PFSK-1 (cell line): ENCODE measurements at regions not wholly inside any gene's neighbourhood (a gene's known extent, or its start where the extent isn't known, plus 50 kb on each side); places are given as distances from the start of the nearest gene placed in this dataset.

Experiments used
- FOXP2 ChIP-seq: optimal IDR thresholded peaks from 2 replicates; pipeline ENCODE3; 2011; ENCODE audit warnings: borderline replicate concordance, control low read depth, inconsistent platforms; ENCODE audit not compliant: insufficient read depth; ENCODE audit errors: extremely low read length, extremely low read depth
- POLR2AphosphoS5 ChIP-seq: IDR thresholded peaks from 2 replicates; pipeline ENCODE4 v1.6.1; 2012; ENCODE audit warnings: low read depth, mild to moderate bottlenecking, control low read depth, low read length, moderate library complexity
- SIN3A ChIP-seq: IDR thresholded peaks from 2 replicates; pipeline ENCODE4 v1.6.1; 2012; ENCODE audit warnings: mild to moderate bottlenecking, low read length, moderate library complexity, borderline replicate concordance; ENCODE audit not compliant: insufficient read depth
- TAF1 ChIP-seq: IDR thresholded peaks from 2 replicates; pipeline ENCODE4 v1.6.1; 2012; ENCODE audit warnings: low read length, control low read depth, borderline replicate concordance; ENCODE audit not compliant: insufficient read depth
- TF ChIP-seq, protein P1 (sequence below), 2 experiments: IDR thresholded peaks; 2 replicates each; pipeline versions ENCODE4 v1.6.1 to v1.8.0; 2011 to 2012; ENCODE audit warnings: low read depth in 2 of 2, low read length in 2 of 2, control low read depth in 1 of 2, inconsistent platforms in 1 of 2, mild to moderate bottlenecking in 1 of 2, moderate library complexity in 1 of 2; ENCODE audit not compliant: insufficient read depth in 1 of 2

GRCh38 chr1:96116731-96117130 is 604.9 kb upstream of the PTBP2 start:
- TF ChIP-seq, protein P1, sequence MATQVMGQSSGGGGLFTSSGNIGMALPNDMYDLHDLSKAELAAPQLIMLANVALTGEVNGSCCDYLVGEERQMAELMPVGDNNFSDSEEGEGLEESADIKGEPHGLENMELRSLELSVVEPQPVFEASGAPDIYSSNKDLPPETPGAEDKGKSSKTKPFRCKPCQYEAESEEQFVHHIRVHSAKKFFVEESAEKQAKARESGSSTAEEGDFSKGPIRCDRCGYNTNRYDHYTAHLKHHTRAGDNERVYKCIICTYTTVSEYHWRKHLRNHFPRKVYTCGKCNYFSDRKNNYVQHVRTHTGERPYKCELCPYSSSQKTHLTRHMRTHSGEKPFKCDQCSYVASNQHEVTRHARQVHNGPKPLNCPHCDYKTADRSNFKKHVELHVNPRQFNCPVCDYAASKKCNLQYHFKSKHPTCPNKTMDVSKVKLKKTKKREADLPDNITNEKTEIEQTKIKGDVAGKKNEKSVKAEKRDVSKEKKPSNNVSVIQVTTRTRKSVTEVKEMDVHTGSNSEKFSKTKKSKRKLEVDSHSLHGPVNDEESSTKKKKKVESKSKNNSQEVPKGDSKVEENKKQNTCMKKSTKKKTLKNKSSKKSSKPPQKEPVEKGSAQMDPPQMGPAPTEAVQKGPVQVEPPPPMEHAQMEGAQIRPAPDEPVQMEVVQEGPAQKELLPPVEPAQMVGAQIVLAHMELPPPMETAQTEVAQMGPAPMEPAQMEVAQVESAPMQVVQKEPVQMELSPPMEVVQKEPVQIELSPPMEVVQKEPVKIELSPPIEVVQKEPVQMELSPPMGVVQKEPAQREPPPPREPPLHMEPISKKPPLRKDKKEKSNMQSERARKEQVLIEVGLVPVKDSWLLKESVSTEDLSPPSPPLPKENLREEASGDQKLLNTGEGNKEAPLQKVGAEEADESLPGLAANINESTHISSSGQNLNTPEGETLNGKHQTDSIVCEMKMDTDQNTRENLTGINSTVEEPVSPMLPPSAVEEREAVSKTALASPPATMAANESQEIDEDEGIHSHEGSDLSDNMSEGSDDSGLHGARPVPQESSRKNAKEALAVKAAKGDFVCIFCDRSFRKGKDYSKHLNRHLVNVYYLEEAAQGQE (IDR thresholded peaks at IDR 0.05; ENCODE audit: insufficient read depth in 1 of 2, low read depth in 2 of 2, low read length in 2 of 2) = no peak
- no peak for TF ChIP-seq FOXP2
- TF ChIP-seq POLR2AphosphoS5 = no peak
- no peak for TF ChIP-seq TAF1
- TF ChIP-seq SIN3A = no peak

- TF ChIP-seq POLR2AphosphoS5 (no peak), TAF1 (no peak), SIN3A (no peak), FOXP2 (no peak)
- TF ChIP-seq, protein P1 (IDR thresholded peaks at IDR 0.05; ENCODE audit: insufficient read depth in 1 of 2, low read depth in 2 of 2, low read length in 2 of 2) = no peak
Measured at GRCh38 chr1:96130432-96130831, 591.2 kb upstream of the PTBP2 start.

DNA sequence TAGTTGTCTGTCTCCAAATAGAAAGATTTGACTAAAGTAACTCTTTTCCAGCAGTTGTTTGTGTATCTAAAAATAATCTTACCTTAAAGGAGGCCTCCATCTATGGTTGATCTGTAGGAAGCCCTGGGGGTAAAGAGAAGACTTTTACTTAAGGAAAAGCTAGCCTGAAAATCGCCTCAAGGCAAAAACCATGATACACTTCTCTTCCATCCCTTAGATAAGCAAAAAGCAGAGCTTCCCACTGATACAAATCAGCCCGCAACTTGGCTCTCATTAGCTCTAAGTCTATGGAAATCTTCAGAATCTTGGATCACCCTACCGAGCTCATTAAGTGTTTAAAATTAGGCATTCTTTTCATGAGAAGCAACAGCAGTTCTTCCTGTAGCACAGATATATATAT is 576.9 kb upstream of the PTBP2 start:
- no peak for TF ChIP-seq POLR2AphosphoS5
- no peak for TF ChIP-seq FOXP2
- TF ChIP-seq, protein P1 (IDR thresholded peaks at IDR 0.05; ENCODE audit: insufficient read depth in 1 of 2, low read depth in 2 of 2, low read length in 2 of 2) = no peak
- TF ChIP-seq TAF1 = no peak
- no peak for TF ChIP-seq SIN3A

DNA sequence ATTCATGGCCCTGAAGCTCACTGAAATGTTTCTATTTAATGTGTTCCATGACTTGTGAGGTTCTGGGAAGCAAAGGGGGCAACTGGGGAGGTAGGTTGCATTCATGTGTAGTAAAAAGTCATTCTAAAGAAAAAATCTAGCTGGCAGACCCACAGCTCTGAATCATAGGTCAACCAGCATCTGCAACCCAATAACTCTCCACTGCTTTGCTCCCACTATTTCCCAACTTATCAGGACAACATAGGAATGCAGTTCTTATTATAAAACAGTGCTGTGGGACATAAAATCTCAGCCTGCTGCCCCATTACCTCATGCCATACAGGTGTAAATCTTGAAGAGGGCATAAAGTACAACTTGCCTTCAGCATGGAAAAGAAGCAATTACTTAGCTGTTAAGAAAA is 576.1 kb upstream of the PTBP2 start:
- TF ChIP-seq POLR2AphosphoS5 = no peak
- TF ChIP-seq SIN3A = no peak
- no peak for TF ChIP-seq FOXP2
- TF ChIP-seq TAF1 = no peak
- TF ChIP-seq, protein P1 (IDR thresholded peaks at IDR 0.05; ENCODE audit: insufficient read depth in 1 of 2, low read depth in 2 of 2, low read length in 2 of 2) = no peak

- no peak for TF ChIP-seq POLR2AphosphoS5
- TF ChIP-seq, protein P1 (IDR thresholded peaks at IDR 0.05; ENCODE audit: insufficient read depth in 1 of 2, low read depth in 2 of 2, low read length in 2 of 2) = no peak
- TF ChIP-seq FOXP2 = no peak
- no peak for TF ChIP-seq SIN3A
- TF ChIP-seq TAF1 = no peak
Measured at GRCh38 chr1:96157101-96157500, 564.5 kb upstream of the PTBP2 start.
